HG03469 (cell line): ENCODE measurements at regions not wholly inside any gene's neighbourhood (a gene's known extent, or its start where the extent isn't known, plus 50 kb on each side); places are given as distances from the start of the nearest gene placed in this dataset.

Experiments
- ATAC-seq: cut with Tn5 transposase; IDR thresholded peaks from one replicate; pipeline ENCODE4 v1.9.1; 2021; ENCODE audit warnings: mild to moderate bottlenecking, moderate library complexity, moderate number of reproducible peaks; ENCODE audit not compliant: unreplicated experiment

GRCh38 chr15:96274087-96274440, 56.4 kb upstream of the NR2F2 start:
- no peak for ATAC-seq

- ATAC-seq: no peak
These were observed 55.8 kb upstream of the NR2F2 start for GRCh38 chr15:96274698-96275097.

DNA sequence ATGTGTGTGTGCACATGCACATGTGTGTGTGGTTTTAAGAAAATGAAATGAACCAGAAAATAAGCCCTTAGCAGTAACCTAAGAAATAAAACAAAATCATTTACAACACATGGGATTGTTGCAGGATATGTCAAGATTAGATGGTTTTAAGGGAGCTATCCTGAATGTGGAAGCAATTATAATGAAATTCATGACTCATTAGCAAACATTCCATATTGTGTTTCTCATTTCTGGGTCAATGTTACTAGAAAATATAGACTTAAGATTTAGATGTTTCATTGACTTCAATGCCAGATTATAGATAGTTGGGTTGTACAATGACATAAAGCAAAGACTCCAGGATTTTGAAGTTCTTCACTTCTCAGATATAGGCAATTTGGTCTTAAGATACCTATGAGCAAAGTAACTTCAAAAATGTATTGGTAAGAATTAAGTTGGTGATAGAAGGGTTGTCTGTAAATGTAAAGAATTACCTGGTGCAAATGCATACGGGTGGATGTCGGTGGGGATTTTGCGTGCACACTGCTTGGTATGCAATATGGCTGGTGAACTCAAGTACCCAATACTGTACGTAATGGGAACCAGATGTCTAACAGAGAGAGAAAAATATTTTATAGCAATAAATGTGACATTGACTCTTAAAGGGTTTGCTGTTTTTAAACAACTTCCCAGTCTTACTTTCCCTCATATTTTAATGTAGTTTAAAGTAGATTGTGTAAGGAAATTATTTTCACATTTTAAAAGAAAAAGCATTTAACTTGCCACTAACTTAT, 53.9 kb upstream of the NR2F2 start:
- ATAC-seq: no peak
